ENCODE measurements at regions not wholly inside any gene's neighbourhood (a gene's known extent, or its start where the extent isn't known, plus 50 kb on each side); places are given as distances from the start of the nearest gene placed in this dataset.
A peak's percentile ranks its signal among the peaks of the same experiment; 100 is the strongest.

DNA sequence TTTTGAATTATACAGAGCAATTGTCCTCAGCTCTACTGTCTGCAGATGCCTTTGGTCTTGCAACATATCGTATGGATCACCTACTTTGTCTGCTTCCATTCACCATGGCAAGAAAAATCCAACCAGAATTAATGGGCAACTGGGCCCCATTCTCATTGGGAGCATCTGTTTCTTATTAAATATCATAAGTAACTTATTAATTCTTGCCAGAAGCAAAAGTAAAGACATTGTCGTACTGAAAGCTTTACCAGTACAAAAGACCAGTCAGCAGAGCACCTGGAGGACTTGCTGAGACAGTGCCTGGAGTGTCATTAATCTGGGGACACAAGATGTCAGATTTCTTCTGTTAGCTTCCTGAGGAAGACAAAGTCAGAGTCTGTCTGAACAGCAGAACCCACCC lies 404.5 kb downstream of the INHBA start:
- DNase-seq (ENCODE audit: low spot score): no peak

DNA sequence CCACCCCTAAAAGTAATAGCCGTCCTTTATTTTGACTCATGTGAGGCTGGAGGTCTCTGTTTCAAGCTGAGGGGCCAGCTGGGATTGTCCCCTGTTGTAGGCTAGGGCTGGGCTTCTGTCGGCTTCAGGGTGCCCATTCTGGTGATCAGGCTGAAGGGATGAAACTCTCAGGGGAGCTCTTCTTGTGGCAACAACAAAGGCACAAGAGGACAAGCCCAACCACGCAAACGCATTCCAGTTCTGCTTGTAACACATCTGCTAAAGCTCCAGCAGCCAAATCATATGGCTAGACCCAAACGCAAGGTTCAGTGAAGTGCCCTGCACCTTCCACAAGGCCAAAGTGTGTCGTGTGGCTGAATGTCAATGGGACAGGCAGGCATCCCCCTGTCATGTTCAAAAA lies 405.7 kb downstream of the INHBA start:
- no peak for DNase-seq (ENCODE audit: low spot score)

DNA sequence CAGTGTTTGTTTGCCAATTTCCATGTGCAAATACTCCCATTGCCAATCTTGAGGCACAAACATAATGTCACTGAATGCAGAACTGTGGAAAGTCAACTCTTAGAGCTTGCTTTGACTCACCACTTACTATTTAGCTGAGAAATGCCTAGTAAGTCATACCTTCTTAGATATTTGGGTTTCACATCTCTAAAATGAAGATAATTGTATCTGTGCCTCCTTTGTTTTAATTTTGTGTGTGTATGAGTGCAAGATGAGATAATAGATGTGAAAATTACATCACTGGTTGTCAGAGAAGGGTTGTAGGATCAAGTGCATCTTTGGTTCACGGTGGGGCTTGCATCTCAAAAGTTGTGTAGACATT lies 407.5 kb downstream of the INHBA start:
- no peak for DNase-seq (ENCODE audit: low spot score)

DNA sequence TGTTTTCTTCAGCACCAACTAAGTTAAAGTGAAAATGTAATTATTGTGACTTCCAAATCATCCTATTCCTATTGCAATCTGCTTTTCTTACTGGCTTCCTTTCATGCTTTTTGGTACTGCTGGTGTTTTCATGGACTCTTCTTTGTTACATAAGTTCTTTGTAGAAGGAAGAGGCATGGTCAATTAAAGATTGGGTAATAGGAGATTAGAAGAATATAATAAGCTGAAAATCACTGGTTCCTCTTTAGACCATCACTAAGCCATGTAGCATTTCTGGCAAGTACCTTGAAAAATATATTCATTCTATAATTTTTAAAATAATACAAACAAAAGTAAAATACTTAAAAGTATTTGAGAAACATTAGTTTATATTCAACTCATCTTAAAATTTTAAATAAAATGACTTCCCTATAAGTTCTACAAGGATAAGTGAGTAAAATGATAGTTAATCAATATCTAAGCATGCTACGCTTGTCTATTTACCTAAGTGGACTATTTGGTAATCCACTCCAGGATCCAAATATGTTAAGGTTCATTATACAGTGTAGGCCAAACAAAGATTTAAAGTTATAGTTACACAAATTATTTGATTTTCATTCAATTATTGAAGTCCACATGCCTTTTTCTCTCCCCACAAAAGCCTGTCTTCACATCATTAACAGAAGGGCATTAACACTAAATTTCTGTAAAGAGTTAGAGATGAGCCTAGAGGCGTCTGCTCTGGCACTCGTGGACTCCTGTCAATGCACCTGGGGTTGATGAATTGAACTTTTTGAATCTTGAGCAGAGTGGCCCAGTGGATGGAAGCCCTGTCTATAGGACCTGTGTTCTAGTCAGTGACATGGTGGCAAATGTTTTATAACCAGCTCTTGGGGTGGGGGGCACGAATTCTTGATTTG lies 408.1 kb downstream of the INHBA start:
- no peak for DNase-seq (ENCODE audit: low spot score)

DNA sequence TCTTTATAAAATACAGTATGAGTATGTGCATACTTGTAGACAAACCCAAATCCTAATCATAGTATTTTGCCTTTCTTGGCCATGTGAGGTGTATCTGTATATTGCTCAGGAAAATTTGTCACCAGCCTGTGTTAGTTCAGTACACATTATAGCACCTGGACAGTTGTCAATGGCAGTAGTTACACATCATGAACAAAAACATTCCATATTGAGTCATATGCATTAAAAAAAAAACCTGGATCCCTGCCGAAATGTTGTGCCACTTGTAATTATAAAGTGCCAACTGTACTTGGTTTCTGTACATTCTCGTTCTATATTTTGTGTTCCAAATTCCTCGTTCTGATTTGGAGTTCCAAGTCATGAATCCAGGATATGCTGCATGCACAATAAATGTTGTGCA lies 410.4 kb downstream of the INHBA start:
- DNase-seq (ENCODE audit: low spot score): peak; percentile 32

DNA sequence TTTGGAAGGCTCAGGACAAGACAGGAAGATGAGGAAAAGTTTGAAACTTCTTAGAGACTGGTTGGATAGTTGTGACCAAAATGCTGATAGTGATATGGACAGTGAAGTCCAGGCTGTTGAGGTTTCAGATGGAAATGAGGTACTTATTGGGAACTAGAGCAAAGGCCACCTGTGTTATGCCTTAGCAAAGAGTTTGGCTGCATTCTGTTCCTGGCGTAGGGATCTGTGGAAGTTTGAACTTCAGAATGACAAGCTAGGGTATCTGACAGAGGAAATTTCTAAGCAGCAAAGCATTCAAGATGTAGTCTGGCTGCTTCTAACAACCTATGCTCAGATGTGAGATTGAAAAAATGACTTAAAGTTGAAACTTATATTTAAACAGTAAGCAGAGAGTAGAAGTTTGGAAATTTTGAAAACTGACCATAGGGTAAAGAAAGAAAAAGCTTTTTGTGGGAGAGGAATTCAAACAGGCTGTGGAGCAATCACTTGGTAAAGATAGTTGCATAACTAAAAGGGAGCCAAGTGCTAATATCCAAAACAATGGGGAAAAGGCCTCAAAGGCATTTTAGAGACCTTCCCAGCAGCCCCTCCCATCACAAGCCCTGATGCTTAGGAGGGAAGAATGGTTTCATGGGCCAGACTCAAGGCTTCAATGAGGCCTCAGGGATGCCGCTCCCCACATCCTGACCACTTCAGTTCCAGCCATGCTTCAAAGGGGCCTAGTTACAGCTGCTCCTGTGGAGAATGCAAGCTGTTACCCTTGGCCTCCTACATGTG lies 415.1 kb downstream of the INHBA start:
- no peak for DNase-seq (ENCODE audit: low spot score)

DNA sequence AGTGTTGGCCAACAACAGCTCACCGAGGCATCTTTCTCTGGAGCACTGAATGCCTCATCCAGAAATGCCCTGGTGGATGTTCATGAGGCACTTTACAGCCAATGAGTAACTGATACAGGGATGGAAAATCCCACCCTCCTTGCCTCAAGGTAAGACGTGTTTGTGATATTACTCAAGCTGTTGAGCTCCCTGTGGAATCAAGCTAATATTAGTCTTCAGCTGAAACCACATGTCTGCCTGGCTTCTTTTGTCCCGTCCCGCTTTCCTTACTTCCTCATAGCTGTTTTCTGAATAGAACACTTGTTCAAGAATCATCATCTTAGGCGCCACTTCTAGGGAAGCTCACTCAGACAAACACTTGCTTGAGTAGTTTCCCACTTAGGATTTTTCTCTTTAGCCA lies 422.4 kb downstream of the INHBA start:
- DNase-seq (ENCODE audit: low spot score): no peak

DNA sequence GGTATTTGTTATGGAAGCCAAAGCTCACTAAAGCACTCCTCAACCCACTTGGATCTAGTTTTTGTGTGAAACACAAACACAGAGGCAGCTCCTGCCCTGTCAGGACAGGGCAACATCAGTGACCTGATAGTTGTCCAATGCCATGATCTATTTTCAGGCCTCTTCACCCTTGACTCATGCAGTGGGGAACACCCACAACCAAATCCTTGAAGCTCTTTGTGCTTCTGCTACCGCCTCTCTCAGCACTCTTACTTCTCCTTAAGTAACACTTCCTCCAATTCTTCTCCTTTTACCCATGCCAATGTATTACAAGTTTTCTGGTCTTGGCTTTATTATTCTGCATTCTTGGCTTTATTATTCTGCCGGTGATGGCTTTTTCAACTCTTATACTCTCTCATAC lies 425.3 kb downstream of the INHBA start:
- DNase-seq (ENCODE audit: low spot score): no peak

DNA sequence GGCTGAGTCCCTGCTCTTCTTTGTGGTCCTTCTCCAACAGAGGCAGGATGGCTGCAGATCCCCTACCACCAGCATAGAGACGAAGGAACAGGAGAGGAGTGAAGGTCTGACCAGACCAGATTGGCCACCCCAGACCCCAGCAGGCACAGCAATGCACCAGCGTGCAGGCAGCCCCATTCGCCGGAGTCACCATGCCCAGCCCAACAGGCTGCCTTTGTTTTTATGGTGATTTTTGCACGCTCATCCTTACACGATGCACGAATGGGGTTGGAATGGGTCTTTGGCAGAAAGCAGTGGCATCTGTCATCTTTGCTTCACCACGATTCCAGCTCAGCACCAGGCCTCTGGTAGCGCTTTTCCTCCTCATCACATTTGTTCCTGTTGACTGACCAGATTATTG lies 427.6 kb downstream of the INHBA start:
- DNase-seq (ENCODE audit: low spot score): no peak

DNA sequence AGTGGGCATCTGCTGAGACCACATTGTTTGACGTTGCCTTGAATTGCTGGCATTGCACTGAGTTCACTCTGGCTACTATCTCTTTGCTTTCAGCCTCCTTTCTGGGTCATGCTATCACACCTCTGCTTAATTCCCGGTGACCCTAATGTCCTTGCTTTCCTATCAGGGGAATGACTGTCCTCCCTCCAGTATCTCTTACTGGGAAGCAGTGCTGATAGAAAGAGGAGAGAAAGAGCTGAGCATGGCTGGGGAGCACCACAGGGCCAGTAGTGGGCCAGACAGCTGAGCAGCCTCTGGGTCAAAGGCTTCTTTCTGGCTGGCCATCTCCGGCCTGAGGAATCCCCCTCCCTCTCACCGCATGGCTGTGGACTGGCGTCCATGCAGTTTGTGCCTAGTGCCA lies 428.7 kb downstream of the INHBA start:
- DNase-seq (ENCODE audit: low spot score): no peak

DNA sequence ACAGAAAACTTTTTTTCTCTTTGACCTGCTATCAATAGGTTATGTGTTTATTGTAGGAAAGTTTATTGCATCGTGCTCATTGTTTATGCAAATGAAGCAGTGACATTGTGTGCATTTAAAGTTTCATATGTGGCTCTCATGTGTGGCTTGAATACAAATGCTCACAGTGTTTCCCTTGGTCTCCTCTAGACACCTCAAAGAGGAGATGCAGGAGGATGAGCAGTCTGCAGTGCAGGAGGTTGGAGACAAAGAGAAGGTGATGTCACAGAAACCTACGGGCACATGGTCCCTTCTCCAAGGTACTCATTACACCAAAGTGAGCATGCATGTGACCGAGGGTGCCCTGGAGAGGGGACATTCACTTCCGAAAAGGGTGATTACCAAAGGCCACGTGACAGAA lies 430.2 kb downstream of the INHBA start:
- no peak for DNase-seq (ENCODE audit: low spot score)

DNA sequence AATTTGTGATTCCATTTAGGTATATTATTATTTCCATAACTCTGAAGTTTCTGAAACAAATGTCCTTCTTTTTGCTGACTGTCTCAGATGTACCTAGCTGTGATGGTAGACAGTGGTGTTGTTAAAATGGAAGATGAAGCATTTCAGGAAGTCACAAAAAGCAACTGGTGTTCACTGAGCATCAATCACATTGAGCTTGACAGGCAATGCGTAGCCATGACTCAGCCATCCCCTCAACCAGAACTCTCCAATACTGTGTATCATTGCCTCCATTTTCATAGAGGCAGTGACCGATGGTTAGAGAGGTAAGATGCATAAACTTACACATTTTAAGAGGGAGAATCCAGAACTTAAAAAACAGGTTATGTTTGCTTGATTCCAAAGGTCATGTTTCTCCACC lies 434.0 kb downstream of the INHBA start:
- DNase-seq (ENCODE audit: low spot score): peak; percentile 70

DNA sequence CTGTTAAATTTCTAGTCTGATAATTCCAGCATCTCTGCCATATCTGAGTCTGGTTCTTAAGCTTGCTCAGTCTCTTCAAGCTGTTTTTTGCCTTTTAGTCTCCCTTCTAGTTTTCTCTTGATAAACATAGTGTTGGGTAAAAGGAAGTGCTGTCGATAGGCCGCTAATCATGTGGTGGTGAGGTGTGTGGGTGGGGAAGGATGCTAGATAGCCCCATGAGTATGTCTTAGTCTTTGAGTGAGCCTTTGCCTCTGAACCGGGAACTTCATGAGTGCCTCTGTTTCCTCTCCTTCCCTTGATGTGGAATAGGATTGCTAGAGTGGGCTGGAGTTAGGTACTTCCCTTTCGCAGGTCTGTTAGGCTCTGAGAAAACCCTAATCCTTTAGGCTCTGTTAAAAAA lies 441.8 kb downstream of the INHBA start:
- DNase-seq (ENCODE audit: low spot score): no peak

DNA sequence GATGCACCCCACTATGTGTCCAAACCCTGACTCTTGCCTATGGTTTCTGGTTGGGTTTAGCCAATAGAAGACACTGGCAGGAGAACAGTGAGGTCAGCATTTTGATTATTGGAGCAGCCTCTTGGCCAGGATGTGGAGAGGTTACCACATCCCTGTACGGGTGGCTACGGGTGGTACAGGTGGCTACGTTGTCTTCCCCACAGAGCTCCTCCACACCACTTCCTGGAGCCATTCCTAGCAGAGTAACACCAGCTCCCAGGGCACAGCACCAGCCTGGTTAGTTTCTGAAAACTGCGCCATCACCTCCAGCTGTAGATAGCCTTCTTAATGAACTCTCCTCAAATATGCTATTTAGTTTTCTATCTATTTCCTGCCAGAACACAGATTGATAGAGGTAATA lies 445.2 kb downstream of the INHBA start:
- no peak for DNase-seq (ENCODE audit: low spot score)

DNA sequence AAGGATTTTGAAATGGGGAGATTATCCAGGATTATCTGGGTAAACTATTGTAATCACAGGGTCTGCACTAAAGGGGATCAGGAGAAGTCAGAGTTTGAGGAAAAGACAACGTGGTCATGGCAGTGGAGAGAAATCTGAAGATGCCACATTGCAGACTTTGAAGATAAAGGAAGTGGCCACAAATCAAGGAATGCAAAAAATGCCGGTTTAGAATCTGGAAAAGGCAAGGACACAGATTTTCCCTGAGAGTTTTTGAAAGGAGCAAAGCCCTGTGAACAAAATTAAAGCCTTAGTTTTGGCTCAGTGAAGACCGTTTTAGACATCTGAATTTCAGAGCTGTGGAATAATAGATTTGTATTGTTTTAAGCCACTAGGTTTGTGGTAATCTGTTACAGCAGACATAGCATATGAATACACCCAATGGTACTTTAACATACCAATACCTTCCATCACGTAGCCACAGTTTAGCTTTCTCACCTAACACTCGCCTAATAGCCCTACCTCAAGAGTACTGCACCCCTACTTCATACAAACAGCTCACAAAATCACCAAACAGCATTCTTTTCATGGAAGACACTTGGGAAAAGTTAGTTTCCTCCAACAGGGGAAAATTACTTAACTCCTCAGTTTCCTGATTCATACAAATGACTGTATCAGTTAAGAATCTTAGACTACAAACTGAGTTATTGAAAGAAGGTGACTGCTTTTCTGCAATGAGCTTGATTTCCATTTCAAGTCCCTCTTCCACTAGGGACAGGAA lies 446.5 kb downstream of the INHBA start:
- DNase-seq (ENCODE audit: low spot score): peak; percentile 16

DNA sequence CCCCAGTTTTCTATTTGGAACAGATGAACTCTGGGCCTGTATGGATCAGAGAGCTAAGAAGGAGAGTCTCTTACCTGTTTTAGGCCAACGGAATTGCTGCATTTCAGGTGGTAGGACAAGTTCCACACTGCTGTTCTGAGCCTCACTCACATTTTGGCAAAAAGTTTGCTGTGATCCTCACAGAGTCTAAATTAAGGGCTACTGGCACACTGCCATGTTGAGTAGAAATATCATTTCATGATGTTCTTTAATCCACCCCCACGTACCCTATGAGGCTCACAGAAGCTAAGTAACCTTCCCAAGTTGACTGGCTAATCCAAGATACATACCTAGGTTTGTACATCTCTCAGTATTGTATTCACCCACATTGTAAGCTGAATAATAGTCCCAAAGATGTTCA lies 447.2 kb downstream of the INHBA start:
- no peak for DNase-seq (ENCODE audit: low spot score)

DNA sequence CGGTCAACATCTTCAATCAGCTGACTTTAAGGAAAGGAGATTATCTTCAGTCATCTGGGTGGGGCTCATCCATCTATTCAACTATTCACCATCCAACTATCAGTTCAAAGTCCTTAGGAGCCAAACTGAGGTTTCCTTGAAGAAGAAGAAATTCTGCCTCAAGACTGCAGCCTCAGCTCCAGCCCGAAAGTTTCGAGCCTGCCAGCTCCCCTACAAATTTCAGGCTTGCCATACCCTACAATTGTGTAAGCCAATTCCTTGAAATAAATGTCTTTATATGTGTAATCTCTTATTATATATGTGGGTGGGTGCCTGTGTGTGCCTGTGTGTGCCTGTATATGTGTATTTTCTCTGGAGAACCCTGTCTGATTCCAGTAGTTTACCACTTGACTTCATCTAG lies 447.8 kb downstream of the INHBA start:
- no peak for DNase-seq (ENCODE audit: low spot score)

DNA sequence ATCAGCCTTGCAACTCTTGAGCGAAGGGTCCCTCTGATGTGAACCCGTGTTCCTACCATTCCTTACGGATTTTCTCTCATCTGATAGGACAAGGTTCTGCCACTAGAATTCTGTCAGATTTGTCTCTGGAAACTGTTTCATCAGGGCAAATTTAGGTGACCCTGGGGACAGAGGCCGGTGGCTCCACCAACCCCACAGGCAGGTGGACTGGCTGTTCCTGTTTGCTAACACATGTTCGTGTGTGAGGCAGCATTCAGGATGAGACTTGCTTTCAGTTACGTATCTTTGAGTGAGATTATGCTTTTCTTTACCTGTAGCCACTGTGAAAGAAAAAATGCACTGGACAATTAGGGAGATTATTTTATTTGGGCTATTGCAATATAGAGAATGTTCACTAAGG lies 449.9 kb downstream of the INHBA start:
- no peak for DNase-seq (ENCODE audit: low spot score)

DNA sequence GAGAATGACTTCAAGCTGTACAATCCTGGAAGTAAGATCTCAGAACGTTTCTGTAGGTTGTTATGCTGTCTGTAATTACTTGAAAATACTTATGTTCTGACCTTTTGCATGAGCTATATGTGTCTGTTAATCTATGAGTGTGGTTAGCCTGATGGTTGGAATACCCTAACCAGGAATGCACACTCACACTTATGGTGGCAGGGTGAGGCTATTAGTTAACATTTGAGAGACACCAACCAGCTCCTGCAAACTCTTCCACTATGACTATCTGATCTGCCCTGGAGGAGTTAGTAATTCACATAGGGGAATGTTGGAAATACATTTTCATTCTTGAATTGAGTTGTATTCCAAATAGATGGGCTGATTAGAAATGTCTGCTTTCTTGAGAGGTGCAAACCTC lies 450.3 kb downstream of the INHBA start:
- DNase-seq (ENCODE audit: low spot score): no peak

DNA sequence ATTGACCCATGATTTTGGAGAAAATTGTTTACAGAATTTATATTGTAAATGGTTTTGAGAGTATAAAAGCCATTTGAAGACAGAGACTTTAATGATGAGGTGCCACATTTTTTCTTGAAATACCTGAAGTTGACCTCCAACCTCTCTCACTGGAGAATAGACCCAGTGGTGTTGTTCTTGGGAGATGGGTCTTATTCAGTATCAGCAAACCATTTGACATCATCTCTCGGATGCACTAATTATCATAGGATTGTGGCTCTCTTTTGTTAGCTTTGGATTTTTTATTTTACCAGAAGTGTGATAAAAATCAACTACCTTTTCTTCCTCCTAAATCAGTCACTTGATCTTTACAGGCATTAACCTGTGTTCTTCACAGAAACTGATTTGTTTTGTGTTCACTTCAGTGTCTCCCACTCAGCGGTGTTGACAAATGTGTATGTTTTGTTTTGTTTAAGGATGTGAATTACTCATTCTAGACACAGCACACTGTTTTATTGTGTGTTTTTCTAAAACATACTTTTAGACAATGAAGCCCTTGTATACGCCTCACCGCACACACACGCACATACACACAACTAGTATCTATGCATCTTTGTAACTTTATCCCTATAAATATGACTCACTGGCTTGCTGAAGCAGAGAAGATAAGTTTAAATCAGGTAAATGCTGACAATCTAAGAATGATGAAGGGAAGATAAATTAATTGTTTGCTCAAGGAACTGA lies 455.6 kb downstream of the INHBA start:
- peak; percentile 10 for DNase-seq (ENCODE audit: low spot score)

DNA sequence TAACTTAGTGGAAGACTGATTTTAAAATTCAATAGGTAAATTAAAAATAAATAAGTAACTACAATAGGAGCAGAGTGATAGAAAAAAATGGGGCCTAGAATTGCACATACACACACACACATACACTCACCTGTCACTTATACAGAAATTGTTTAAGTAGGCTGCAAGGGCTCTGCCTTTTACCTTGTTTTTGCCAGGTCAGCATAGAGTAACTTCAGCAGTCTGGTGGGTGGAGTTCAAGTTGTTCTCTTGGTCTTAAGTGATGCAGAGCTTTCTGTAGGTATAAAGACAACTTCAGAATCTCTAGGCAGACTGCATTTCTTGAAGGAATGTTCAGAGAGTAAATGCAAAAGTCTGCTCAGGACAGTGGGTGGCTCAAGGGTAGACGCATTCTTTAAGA lies 457.0 kb downstream of the INHBA start:
- DNase-seq (ENCODE audit: low spot score): no peak

DNA sequence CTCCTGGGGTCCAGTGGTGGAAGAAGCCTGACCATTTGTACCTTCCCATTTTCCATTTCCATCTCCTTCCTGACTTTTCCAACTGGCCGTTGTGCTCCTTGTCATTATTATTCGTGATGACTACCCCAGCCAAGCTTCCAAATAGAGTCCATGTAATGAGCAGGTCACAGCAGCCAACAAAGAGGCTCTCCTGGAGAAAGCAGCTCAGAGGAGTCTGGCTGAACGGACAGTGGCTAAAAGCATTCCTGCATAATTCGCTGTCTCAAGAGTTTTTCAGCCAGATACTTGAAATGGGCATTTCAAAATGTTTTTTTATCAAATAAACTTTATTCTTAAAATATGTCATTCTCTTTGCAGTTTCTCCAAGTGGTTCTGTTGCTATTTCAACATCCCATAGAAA lies 458.6 kb downstream of the INHBA start:
- no peak for DNase-seq (ENCODE audit: low spot score)

Measured in A172 (cell line).